GM21367 (cell line): ENCODE measurements at regions not wholly inside any gene's neighbourhood (a gene's known extent, or its start where the extent isn't known, plus 50 kb on each side); places are given as distances from the start of the nearest gene placed in this dataset.
A peak's percentile ranks its signal among the peaks of the same experiment; 100 is the strongest.

Experiments
- ATAC-seq: cut with Tn5 transposase; IDR thresholded peaks from one replicate; pipeline ENCODE4 v1.9.1; 2021; ENCODE audit not compliant: unreplicated experiment

DNA sequence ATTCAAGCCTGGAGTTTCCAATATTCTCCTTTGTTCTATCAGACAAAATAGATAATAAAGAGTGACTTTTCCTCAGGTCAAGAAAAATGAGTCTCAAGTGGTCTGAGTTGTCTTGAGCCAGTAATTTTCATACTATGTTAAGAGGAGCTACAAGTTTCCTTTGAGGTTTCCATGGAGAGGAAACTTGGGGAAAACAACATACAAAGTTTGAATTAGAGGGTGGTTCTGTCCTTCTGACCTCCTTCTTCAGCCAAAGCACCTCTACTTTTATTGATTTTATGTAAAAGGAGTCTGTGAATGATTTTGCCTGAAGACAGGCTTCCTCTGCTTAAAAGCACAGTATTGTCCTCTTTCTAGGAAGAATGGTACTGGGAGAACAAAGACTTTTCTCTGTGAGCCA lies 497.2 kb upstream of the PKN2 start:
- no peak for ATAC-seq

DNA sequence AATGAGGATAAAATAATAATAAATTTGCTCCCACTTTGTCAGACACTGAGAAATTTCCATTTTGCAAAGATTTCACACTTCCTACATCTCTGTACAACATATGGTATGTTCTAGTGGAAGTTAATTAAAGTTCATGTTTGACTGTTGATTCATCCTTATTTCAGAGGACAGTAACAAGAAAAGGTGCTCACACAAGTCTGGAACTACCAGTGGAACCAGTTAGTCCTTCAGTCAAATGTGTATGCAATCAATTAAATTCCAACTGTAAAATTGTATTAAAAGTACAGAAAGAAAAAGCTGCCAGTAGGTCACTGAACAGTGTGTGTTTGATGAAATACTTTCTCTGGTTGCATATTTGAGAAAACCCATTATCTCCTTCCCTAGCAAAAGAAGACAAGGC lies 496.0 kb upstream of the PKN2 start:
- no peak for ATAC-seq

DNA sequence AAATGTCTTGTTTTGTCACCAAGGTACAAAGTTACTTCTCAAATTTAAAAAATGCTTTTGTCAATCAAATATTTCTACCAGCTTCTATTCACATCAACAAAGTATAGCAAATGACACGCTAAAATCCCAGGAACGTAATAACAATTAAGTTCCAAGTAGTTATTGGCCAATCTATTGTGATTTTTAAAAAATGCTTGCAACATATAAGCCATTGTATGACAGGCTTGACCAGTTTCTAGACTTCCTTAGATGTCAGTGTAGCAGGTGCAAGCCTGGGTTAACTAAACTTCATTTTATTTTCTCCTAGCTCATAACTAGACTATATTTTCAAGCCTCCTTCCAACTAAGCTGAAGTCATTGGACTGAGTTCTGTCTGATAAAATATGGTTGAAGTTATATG lies 494.5 kb upstream of the PKN2 start:
- no peak for ATAC-seq

DNA sequence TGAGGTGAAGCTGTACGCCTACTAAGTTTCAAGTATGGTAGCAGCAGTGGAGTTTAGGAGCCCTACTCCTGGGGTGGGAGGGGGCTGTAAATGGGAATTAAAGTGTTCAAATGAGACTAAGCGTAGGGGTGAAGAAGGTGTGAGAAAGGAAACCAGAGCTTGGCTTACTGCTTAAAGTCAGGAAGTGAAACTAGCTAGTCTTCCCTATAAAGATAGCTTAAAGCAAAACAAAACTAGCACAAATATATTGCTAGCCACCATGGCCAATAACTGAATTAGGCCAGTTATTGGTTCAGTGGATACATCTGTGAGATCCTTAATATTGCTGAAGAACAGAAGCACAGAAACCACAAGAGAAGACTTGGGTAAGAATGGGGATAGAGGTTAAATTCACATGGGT lies 492.2 kb upstream of the PKN2 start:
- ATAC-seq, result peak; percentile 96

DNA sequence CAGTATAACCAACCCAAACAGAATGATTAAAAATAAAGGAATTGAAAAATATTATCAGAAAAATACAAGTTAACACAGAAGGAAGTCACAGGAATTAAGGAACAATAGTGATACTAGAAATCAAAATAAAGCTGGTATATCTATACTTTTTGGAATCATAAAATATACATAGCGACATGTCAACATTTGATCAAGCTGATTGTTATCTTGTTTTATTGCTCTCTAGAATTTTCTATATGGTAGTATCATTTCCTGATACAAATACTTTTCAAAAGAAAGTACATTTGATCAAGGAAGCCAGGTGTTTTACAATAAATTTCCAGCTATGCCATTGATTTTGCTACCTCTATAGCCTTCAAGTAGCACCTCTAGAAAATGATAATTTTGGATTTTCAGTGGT lies 489.5 kb upstream of the PKN2 start:
- no peak for ATAC-seq

DNA sequence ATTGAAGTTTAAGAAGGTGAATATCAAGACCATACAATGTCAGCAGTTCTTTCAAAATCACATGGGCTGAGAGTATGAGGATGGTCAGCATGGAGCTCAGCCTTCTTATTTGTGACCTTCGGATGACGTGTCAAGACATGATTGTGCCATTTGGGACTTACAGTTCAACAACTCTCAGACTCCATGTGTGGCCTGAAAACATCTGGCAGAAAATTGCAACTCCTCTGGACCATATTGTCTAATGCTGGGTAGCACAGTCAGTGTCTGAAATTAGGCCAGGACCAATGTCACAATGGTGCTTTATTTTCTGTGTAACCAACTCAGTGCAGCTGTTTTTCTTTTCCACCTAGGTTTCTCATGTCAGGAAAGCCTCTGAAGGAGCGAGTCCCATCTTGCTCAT lies 483.5 kb upstream of the PKN2 start:
- no peak for ATAC-seq

DNA sequence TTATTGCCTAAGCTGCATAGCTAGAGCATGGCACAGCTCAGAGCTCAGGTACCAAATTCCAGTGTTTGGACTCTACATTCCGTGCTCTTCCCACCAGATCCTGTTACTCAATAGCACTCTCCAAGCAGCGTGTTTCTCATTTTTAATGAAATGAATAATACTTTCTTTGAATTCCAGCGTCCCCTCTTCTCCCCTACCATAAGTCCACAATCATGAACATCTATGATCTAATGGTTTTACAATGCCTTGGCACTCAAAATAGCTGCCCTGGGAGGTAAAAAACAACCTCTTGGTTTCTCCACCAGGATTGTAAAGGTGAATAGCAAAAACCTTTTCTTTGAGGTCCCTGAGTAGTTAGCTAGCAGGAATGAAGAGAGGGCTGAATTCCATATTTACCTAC lies 480.0 kb upstream of the PKN2 start:
- no peak for ATAC-seq

DNA sequence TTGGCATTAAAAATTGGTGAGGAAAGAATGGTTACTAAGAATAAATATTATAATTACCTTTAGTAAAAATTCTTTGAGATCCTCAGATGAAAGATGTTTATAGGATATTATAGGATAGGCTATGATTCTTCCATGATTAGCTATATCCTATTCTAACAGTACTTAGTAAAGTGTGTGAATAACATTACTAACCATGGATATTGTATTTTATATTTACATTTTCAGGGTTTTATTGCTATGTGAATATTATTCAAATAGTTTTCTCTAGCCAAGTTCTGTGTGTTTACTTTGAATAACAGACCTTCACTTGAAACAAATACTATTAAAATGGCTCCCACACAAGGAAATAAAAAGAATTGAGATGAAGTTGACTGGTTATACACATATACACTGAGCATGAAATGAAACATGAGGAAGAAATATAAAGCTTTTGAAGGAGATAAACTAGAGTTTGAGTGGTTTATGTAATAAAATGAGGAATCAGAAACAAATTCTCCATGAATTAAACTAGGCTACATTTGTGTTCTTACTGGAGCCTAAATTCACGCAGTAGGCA lies 479.4 kb upstream of the PKN2 start:
- ATAC-seq, result no peak

DNA sequence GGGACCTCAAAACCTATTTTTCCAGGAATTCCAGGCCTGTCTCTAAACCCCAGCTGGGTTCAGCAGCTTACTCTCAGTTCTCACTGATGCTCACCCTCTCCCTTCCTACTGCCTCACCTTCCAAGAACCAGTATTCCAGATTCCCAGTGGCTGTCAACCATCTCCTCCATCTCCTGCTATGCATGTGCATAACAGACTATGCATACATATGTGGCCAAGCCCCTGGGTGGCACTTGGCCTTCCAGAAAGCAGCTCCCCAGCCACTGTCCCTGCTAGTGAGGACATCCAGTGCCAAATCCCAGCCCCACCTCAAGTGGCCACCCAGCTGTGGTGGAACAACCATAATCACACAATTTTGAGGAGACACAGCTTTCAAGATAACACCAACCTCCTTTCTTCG lies 475.7 kb upstream of the PKN2 start:
- no peak for ATAC-seq

DNA sequence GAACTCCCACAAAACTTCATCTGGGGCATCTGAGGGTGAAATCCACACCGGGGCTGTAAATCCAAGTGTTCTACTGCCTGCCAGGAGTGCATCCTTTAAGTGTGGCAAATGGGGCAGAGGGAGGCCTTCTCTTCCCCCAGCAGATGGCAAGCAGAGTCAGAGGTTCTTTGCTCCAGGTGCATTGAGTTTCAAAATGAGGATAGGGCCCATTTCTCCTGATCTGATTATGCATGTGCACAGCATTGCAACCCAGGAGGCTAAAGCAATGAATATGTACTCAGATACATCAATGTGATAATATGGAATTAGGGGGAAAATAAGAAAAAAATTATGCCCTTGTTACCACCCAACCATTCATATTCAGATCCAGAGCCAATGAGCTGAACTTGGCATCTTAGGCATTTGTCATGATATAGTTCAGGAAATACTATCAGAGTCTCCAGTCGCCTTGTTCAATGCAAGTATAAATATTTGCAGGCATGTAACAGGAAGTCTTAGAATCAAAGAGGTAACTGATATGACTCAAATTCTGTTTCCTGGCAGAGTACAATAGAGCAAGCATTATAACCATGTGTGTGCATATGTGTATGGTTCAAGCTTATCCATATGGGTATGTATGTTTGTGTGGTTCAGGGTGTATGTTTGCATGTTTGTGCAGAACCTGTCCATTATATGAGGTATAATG lies 473.8 kb upstream of the PKN2 start:
- no peak for ATAC-seq

DNA sequence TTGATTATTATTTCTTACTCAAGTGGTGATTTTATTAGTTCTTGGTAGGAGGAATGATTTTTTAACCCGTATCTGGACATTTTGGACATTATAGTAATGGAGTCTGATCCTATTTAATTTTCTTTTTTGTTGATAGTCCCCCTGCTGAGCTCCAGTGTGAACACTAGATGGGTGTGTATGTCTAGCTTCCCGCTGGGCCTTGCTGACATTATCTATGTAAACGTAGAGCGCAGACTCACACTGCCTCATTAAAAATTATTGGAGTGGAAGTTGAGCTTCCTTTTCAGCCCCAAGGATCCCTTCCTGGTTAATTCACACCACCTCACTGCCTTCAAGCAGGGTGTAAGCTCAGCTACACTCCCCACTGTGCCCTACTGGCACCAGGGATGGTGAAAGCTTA lies 467.6 kb upstream of the PKN2 start:
- no peak for ATAC-seq

DNA sequence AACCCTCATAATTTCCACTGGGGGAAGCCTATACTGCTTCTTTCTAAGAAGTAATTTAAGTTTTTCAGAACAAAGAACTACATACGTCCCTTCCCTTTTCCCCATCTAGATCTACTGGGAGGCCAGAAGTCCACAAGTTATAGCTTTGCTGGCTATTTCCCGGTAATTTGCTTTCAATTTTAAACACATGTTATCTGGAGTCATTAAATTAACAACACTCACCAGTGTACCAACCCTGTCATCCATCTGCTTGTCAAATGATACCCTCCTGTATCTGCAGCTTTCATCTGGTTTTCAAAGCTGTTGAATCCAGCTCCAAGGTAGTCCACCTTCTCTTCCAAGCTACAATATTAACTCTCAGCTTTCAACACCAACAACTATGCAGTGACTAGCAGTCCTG lies 466.7 kb upstream of the PKN2 start:
- no peak for ATAC-seq

DNA sequence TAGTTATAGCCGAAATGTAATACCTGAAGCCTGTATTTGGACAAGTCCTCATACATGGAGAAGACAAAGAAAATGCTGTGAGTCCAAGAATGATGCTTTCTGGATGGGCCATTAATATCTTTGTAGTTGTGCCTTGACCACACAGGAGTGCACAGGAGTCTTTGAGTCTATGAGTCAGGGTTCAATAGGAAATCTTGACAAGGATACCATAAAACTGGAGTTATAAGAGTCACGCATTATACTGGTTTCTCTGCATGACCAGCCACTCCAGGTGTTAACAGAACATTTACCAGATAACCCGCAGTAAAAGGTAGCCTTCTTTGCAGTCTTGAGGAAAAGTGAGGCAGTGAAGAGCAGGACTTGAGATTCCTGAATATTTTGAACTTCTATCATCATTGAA lies 464.6 kb upstream of the PKN2 start:
- ATAC-seq, result no peak

DNA sequence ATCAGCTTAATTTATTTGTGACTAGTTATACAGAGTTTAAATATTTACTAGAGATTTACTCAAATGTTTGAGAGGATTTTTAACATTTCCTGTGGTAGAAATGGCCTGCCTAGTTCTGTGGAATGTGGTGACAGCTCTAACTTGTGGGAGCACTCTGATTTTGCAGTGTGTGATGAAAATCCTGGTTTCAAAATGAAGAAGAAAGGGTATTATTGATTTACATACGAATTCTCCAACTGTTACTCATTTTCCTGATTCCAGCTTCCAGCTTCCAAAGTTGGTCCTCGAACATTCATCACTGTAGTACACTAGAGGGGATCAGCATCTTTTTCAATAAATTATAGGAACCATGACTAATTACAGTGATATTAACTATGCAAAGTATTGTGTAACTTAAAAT lies 462.7 kb upstream of the PKN2 start:
- ATAC-seq, result no peak

DNA sequence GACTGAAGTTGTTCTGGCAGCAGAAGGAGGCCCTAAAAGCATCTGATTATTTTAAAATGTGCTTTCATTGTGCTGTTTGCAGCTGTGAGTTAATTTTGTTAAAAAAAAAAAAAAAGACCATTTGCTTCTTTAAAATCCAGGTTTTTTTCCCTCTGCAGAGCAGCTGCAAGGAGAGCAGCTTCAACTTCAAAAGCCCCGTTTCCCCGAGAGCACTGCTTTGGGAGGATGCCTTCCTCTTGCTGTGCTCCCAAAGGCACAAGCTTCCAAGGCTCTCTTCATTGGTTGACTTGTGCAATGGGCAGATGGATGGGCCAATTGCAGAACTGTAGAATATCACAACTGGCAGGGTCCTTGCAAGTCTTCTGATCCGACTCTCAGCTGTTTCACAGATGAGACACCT lies 459.2 kb upstream of the PKN2 start:
- ATAC-seq, result no peak

DNA sequence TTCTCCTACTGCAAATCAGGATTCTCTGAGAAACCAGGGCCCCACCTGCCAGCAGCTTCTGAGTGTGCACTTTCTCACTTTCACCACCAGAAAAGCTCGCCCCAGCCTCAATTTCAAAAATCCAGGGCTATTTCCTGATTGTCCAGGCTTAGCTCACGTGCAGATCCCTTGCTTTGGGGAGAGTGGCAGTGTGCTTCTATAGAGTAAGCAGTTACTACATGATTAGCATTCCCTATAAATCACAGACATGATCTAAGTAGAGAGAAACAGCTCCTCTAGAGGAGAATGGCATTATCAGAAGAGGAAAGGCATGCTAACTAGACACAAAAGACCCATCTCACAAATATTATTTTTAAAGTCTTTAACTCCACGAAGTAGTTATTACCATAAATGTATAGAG lies 456.0 kb upstream of the PKN2 start:
- ATAC-seq, result no peak

DNA sequence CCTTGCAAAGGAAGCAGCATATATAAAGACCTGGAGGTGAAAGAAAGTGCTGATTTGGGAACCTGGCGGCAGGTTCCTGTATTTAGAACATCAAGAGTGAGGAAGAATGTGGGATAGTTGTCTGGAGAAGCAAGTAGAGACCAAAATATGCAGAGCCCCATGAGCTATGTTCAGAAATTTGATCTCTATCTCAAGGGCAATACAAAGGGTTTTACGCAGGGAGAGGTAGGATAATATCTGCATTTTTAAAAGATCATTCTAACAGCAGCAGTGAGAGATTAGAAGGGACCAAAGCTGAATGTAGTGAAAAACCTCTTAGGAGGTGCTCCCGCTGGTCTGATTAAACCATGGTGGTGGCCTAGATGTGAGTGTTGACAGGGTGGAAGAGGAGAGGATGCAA lies 453.9 kb upstream of the PKN2 start:
- ATAC-seq, result no peak

DNA sequence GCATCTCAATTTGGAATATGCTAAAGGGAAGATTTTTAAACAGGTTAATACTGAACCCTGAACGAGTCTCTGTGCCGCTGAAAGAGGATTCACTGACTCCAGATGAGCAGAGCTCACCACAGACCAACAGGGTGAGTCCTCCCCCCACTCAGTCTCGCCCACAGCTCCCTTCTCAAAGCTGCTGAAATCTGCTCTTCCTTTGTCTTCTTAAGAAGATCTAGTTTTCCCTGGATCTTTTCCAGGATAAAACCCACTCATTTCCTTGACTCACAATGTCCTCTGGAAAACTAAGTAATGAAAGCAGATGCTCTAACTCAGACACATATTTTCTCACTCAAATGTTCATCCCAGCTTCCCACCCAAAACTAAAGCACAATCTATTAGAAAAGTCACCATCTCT lies 447.0 kb upstream of the PKN2 start:
- no peak for ATAC-seq

DNA sequence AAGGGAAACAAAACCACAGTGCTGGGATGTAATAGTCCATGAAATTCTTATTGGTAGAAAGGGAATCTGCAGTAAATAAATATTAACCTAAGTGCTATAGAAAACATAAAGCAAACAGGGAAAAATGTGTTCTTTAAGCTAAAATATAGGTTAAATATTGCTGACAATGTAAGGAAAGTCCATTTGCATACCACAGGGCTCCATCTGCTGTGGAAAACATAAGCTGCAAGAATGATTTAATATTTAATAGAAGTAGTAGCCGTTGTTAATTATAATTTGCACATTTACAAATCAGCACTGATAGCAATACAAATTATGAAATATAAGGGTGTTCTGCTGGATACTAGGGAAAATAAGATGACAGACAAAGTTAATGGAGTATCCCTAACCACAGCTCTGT lies 444.9 kb upstream of the PKN2 start:
- ATAC-seq, result no peak

DNA sequence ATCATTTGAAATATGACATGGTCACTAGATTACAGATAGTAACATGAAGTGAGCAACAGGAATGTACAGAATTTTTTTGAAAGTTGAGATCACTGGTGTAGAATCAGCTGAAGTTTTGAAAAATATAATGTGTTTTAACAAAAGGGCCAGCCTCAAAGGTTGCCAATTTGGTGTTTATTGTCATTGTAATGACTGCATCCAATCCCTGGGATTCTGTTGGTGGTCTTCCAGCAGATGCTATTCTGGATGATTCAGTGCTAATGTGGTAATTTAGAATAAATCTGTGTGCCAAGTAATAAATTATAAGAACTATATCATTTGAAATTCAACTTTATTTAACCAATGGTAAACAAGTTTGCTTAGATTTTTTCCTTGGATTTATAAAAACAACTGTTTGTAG lies 436.4 kb upstream of the PKN2 start:
- ATAC-seq, result no peak

DNA sequence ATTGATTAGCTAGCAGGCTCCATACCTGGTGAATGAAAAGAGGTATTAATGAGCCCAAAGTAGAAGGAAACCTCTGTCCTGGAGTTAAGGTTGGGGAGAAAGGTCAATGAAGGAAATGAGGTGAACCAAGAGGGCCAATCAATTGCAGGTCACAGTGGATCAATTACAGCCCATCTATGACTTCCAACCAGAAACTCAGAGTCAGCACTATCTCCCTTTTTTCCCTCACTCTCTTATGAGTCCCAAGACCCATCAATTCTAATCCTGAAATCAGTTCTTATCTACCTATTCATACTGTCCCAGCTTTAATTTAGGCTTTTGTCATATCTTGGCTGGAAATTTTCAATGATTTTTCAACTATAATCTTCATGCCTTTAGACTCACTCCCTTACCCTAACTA lies 433.2 kb upstream of the PKN2 start:
- no peak for ATAC-seq

DNA sequence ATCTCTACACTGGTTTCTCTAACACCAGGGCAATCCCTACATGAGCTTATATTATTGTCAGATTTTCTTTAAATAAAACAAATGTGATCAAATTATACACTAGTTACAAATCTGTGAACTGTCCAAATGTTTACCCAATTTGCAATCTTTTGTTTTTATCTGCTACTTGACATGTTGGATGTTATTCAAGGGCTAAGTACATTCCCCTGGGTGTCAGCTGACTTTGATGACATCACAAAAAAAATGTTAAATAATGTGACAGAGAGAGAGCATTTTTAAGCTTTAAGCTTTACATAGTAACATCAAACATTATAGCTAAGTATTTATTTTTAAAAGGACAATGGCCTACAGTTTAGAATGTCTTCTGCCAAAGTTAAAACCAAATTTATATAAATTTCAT lies 431.3 kb upstream of the PKN2 start:
- no peak for ATAC-seq

DNA sequence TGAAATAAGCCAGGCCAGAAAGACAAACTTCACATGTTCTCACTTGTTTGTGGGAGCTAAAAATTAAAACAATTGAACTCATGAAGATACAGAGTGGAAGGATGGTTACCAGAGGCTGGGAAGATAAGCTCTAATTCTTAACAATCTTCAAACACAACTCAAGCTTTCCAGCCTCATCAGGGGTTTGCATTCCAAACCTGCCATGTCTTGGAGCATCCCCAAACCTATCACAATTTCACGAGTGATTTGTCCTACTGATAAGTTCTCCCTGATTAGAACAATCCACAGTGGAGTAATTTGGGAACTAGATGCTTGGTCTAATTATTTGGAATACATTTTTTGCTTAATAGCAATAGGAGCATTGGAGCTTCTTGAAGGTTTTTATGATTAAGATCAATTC lies 418.5 kb upstream of the PKN2 start:
- no peak for ATAC-seq
